ENCODE measurements at regions not wholly inside any gene's neighbourhood (a gene's known extent, or its start where the extent isn't known, plus 50 kb on each side); places are given as distances from the start of the nearest gene placed in this dataset.

DNA sequence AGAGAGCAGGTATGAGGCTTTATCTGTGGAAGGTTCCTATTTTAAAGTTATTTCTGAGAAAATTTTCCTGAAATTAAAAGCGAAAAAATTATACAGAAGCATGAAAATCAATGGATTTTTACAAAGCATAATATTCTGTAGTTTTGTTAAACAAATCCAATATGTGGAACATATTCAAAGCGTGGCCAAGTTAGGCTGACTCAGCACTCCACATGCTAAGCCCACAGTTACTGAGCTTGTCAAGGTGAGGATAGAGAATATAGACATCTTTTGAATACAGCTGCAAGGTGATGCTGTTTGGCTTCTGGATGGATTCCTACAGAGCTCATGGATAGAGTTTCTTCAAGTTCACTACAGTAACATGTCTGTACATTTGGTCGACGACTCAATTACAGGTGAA lies 302.5 kb downstream of the C3orf38 start:
- TF ChIP-seq, protein P1, sequence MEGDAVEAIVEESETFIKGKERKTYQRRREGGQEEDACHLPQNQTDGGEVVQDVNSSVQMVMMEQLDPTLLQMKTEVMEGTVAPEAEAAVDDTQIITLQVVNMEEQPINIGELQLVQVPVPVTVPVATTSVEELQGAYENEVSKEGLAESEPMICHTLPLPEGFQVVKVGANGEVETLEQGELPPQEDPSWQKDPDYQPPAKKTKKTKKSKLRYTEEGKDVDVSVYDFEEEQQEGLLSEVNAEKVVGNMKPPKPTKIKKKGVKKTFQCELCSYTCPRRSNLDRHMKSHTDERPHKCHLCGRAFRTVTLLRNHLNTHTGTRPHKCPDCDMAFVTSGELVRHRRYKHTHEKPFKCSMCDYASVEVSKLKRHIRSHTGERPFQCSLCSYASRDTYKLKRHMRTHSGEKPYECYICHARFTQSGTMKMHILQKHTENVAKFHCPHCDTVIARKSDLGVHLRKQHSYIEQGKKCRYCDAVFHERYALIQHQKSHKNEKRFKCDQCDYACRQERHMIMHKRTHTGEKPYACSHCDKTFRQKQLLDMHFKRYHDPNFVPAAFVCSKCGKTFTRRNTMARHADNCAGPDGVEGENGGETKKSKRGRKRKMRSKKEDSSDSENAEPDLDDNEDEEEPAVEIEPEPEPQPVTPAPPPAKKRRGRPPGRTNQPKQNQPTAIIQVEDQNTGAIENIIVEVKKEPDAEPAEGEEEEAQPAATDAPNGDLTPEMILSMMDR (IDR thresholded peaks at IDR 0.05 in 4 of 5, conservative IDR thresholded peaks at IDR 0.05 in 1 of 5), result no peak
- TF ChIP-seq POLR2A (IDR thresholded peaks at IDR 0.05), result no peak
